NCI-H187 (cell line): ENCODE measurements at regions not wholly inside any gene's neighbourhood (a gene's known extent, or its start where the extent isn't known, plus 50 kb on each side); places are given as distances from the start of the nearest gene placed in this dataset.

Experiments
- DNase-seq, 2 experiments: peaks; one replicate each; lab custom pipeline; 2025; lab: John Stamatoyannopoulos, UW

GRCh38 chr4:153137677-153138630 is 66.3 kb upstream of the TRIM2 start:
- DNase-seq, result no peak

GRCh38 chr4:153138736-153139135 is 65.5 kb upstream of the TRIM2 start:
- DNase-seq, result no peak

GRCh38 chr4:153140294-153140693 is 63.9 kb upstream of the TRIM2 start:
- no peak for DNase-seq

GRCh38 chr4:153141238-153141637 is 63.0 kb upstream of the TRIM2 start:
- DNase-seq, result no peak

GRCh38 chr4:153142700-153143438 is 61.4 kb upstream of the TRIM2 start:
- DNase-seq, result peak; percentile 35 to 81

GRCh38 chr4:153143527-153144348 is 60.5 kb upstream of the TRIM2 start:
- DNase-seq, result peak; percentile 28 to 29

- no peak for DNase-seq
These were observed 58.2 kb upstream of the TRIM2 start for GRCh38 chr4:153146031-153146430.

GRCh38 chr4:153146961-153147360 is 57.3 kb upstream of the TRIM2 start:
- DNase-seq, result no peak

GRCh38 chr4:153148791-153149190 is 55.5 kb upstream of the TRIM2 start:
- DNase-seq, result no peak

- peak; percentile 59 to 81 for DNase-seq
These were observed 52.4 kb upstream of the TRIM2 start for GRCh38 chr4:153151535-153152455.

GRCh38 chr4:153152501-153153338 is 51.5 kb upstream of the TRIM2 start:
- peak; percentile 46 to 68 for DNase-seq

GRCh38 chr4:153153339-153153871 is 50.8 kb upstream of the TRIM2 start:
- peak; percentile 15 to 45 for DNase-seq

GRCh38 chr4:153154007-153154975 is 50.0 kb upstream of the TRIM2 start:
- DNase-seq, result peak in 1 of 2 experiments; percentile 34
